ENCODE measurements at regions not wholly inside any gene's neighbourhood (a gene's known extent, or its start where the extent isn't known, plus 50 kb on each side); places are given as distances from the start of the nearest gene placed in this dataset.

DNA sequence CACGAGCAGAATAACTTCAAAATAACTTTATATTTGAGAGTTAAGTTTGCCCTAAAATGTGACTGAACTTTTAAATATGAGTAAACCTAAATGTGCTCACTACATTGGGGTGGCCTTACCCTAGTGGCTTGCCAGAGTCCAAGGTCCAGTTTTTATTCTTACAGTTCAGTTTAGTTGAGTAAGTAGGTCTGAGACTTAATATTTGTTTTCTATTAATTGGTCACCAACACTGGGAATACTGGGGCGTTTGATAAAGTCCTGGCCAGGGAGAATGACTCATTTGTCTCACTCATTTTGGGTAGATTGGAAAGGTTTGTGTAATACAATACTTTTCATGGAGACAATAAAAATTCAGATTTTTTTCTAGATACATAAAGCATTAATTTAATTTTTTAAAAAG is 127.8 kb upstream of the SPATA13 start:
- peaks cover 0 to 1% (median 0%) of the 10 kb centered on the region in 7 donors for H3K4me1 Mint-ChIP-seq
- H3K9me3 ChIP-seq (ENCODE audit: control insufficient read depth in 2 of 3, low read length in 3 of 3): no peaks in the 10 kb centered on the region
- no peaks in the 10 kb centered on the region for H3K27me3 ChIP-seq (ENCODE audit: control insufficient read depth in 2 of 2, insufficient read depth in 2 of 2, low read length in 2 of 2)
- ChIA-PET POLR2A (no interaction called here), CTCF (no interaction called here)
- intact Hi-C loops (cut with micrococcal nuclease): no loop called here
- no peak for DNase-seq
- H3K4me1 ChIP-seq (ENCODE audit: control insufficient read depth in 2 of 2, insufficient read depth in 2 of 2, low read length in 2 of 2): no peaks in the 10 kb centered on the region
- peaks cover 4 to 38% (median 21%) of the 10 kb centered on the region in 5 donors for H3K27me3 Mint-ChIP-seq
- no peak overlapping the region for H3K4me3 ChIP-seq (ENCODE audit: low read length)
- ATAC-seq: no peak
- peaks cover 0 to 2% (median 0%) of the 10 kb centered on the region in 5 donors for H3K36me3 Mint-ChIP-seq
- H3K36me3 ChIP-seq (ENCODE audit: control insufficient read depth in 2 of 3, insufficient read depth in 3 of 3, low read length in 3 of 3): no peaks in the 10 kb centered on the region
- no peak overlapping the region for H3K27ac ChIP-seq (ENCODE audit: low read depth, low read length)
- no peak overlapping the region for H3K4me3 Mint-ChIP-seq
- H3K27ac Mint-ChIP-seq: no peak overlapping the region
- peaks cover 0 to 4% (median 0%) of the 10 kb centered on the region in 11 donors for H3K9me3 Mint-ChIP-seq

DNA sequence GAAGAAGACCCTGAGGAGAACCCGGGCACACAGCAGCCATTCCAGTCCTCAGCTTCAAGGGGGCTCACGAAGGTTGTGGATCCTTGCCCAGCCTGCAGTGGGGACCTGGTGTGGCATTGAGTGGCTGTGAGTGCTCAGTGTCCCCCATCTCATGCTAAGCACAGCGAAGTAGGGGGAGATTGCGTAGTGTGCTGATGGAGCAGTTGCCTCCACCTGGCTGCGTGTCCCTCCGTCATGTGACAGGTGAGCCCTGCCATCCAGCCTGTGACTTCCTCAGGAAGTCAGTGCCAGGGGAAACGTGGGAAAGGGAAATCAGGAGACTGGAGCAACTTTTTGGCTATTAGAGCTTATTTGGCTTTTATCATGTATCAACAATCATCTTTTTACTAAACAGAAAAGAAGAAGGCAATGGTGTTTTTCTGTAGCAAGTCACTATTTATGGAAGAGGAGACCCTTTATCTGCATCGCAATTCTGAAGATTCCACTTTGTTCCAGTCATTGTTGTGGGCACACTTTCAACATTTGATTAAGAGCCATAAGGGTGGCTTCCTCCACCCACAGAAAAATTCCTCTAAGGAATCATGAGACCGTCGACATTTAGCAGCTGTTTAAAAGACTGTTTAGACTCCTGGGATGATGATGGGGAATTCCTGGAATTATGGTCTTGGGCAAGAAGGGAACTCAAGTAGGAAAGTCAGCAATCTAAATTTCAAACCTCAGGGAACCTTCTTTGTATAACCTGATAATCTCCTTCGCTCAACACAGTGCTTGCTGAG is 126.8 kb upstream of the SPATA13 start:
- H3K9me3 Mint-ChIP-seq: peaks cover 0 to 4% (median 0%) of the 10 kb centered on the region in 11 donors
- ChIA-PET CTCF (no interaction called here), POLR2A (no interaction called here)
- intact Hi-C loops (cut with micrococcal nuclease): no loop called here
- peaks cover 10 to 32% (median 21%) of the 10 kb centered on the region in 5 donors for H3K27me3 Mint-ChIP-seq
- no peaks in the 10 kb centered on the region for H3K4me1 ChIP-seq (ENCODE audit: control insufficient read depth in 2 of 2, insufficient read depth in 2 of 2, low read length in 2 of 2)
- H3K4me1 Mint-ChIP-seq: peaks cover 0 to 6% (median 0%) of the 10 kb centered on the region in 7 donors
- no peaks in the 10 kb centered on the region for H3K9me3 ChIP-seq (ENCODE audit: control insufficient read depth in 2 of 3, low read length in 3 of 3)
- H3K36me3 Mint-ChIP-seq: peaks cover 0 to 2% (median 0%) of the 10 kb centered on the region in 5 donors
- no peak overlapping the region for H3K27ac ChIP-seq (ENCODE audit: low read depth, low read length)
- no peaks in the 10 kb centered on the region for H3K27me3 ChIP-seq (ENCODE audit: control insufficient read depth in 2 of 2, insufficient read depth in 2 of 2, low read length in 2 of 2)
- ATAC-seq (no peak), DNase-seq (no peak)
- H3K27ac Mint-ChIP-seq: no peak overlapping the region
- H3K4me3 ChIP-seq (ENCODE audit: low read length): no peak overlapping the region
- H3K4me3 Mint-ChIP-seq: no peak overlapping the region
- H3K36me3 ChIP-seq (ENCODE audit: control insufficient read depth in 2 of 3, insufficient read depth in 3 of 3, low read length in 3 of 3): no peaks in the 10 kb centered on the region

DNA sequence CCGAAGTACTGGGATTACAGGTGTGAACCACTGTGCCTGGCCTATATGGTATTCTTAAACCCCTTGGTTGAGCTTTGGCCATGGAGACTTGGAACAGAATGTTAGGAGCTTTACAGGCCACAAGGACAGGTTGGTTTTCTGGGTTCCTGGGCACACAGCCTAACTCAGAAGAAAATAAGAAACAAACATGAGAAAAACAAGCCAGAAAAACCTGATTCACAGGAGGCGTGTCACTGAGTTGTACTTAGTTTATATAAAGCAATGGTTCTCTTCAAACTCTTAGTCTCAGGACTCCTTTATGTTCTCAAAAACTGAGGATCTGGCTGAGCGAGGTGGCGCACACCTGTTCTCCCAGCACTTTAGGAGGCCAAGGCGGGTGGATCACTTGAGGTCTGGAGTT is 125.1 kb upstream of the SPATA13 start:
- CTCF ChIA-PET: no interaction called here
- H3K36me3 Mint-ChIP-seq: no peaks in the 10 kb centered on the region
- intact Hi-C loops (cut with micrococcal nuclease): no loop called here
- no peak overlapping the region for H3K27ac Mint-ChIP-seq
- no peaks in the 10 kb centered on the region for H3K9me3 ChIP-seq (ENCODE audit: control insufficient read depth in 2 of 3, low read length in 3 of 3)
- no peak overlapping the region for H3K4me3 ChIP-seq (ENCODE audit: low read length)
- no peak for DNase-seq
- no peaks in the 10 kb centered on the region for H3K4me1 ChIP-seq (ENCODE audit: control insufficient read depth in 2 of 2, insufficient read depth in 2 of 2, low read length in 2 of 2)
- H3K27me3 Mint-ChIP-seq: peaks cover 10 to 24% (median 14%) of the 10 kb centered on the region in 5 donors
- no peaks in the 10 kb centered on the region for H3K36me3 ChIP-seq (ENCODE audit: control insufficient read depth in 2 of 3, insufficient read depth in 3 of 3, low read length in 3 of 3)
- no peak overlapping the region for H3K4me3 Mint-ChIP-seq
- H3K27me3 ChIP-seq (ENCODE audit: control insufficient read depth in 2 of 2, insufficient read depth in 2 of 2, low read length in 2 of 2): no peaks in the 10 kb centered on the region
- H3K27ac ChIP-seq (ENCODE audit: low read depth, low read length): no peak overlapping the region
- peaks cover 0 to 19% (median 0%) of the 10 kb centered on the region in 7 donors for H3K4me1 Mint-ChIP-seq
- POLR2A ChIA-PET: no interaction called here
- H3K9me3 Mint-ChIP-seq: no peaks in the 10 kb centered on the region
- ATAC-seq: no peak

DNA sequence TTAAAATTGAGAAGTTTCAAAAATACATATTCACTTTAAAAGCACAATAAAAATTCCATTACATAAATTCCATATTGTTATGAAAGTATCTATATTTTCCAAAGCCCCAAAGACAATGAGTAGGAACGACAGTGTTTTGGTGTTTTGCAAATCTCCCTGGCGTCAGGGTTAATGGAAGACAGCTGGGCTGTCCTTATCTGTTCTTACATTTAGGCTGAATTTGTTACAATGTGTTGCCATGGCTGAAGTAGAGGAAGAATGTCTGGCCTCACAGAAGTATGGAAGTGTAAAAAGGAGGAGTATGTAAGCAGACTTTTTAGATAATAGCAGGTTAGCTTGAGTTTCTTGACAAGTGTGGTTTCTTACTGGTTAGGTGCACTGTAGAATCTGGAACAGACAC is 124.4 kb upstream of the SPATA13 start:
- intact Hi-C loops (cut with micrococcal nuclease): no loop called here
- CTCF ChIA-PET: no interaction called here
- Histone ChIP-seq H3K9me3 (ENCODE audit: control insufficient read depth in 2 of 3, low read length in 3 of 3) (no peaks in the 10 kb centered on the region), H3K4me3 (ENCODE audit: low read length) (no peak overlapping the region), H3K36me3 (ENCODE audit: control insufficient read depth in 2 of 3, insufficient read depth in 3 of 3, low read length in 3 of 3) (no peaks in the 10 kb centered on the region), H3K4me1 (ENCODE audit: control insufficient read depth in 2 of 2, insufficient read depth in 2 of 2, low read length in 2 of 2) (no peaks in the 10 kb centered on the region), H3K27ac (ENCODE audit: low read depth, low read length) (no peak overlapping the region), H3K27me3 (ENCODE audit: control insufficient read depth in 2 of 2, insufficient read depth in 2 of 2, low read length in 2 of 2) (no peaks in the 10 kb centered on the region)
- Mint-ChIP-seq H3K36me3 (no peaks in the 10 kb centered on the region), H3K4me1 (peaks cover 0 to 19% (median 0%) of the 10 kb centered on the region in 7 donors), H3K27ac (no peak overlapping the region), H3K27me3 (peaks cover 7 to 23% (median 11%) of the 10 kb centered on the region in 5 donors), H3K4me3 (no peak overlapping the region), H3K9me3 (no peaks in the 10 kb centered on the region)
- POLR2A ChIA-PET: no interaction called here
- no peak for DNase-seq
- ATAC-seq: no peak

DNA sequence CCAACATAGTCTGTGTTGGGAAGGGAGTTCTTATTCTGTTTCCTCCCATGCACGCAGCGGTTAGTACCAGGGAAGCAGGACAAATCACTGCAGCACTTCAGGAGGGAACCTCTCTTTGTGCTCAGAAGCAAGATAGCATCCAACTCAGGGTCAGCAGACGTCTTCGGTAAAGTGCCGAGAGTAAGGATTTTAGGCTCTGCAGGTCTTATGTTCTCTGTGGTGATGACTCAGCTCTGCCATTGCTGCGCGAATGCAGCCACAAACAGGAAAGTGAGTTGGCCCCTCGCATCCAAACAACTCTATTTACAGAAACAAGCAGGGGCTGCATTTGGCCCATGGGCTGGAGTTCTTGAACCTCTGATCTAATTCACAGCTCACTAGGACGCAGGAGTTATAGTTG is 122.1 kb upstream of the SPATA13 start:
- H3K27ac Mint-ChIP-seq: peak overlapping the region in 1 of 9 donors; percentile 40
- DNase-seq (peak in 1 of 9 donors; percentile 45), ATAC-seq (no peak)
- ChIA-PET CTCF (interaction anchor here (0.7 kb wide), 1 partner anchor 636 kb away, joined by 3 read pairs; no protein-coding TSS in a partner anchor), POLR2A (no interaction called here)
- H3K9me3 Mint-ChIP-seq: no peaks in the 10 kb centered on the region
- H3K4me3 Mint-ChIP-seq: peak overlapping the region in 1 of 10 donors; percentile 62
- Histone ChIP-seq H3K4me1 (ENCODE audit: control insufficient read depth in 2 of 2, insufficient read depth in 2 of 2, low read length in 2 of 2) (no peaks in the 10 kb centered on the region), H3K9me3 (ENCODE audit: control insufficient read depth in 2 of 3, low read length in 3 of 3) (no peaks in the 10 kb centered on the region), H3K4me3 (ENCODE audit: low read length) (no peak overlapping the region), H3K36me3 (ENCODE audit: control insufficient read depth in 2 of 3, insufficient read depth in 3 of 3, low read length in 3 of 3) (no peaks in the 10 kb centered on the region), H3K27ac (ENCODE audit: low read depth, low read length) (no peak overlapping the region), H3K27me3 (ENCODE audit: control insufficient read depth in 2 of 2, insufficient read depth in 2 of 2, low read length in 2 of 2) (no peaks in the 10 kb centered on the region)
- no peaks in the 10 kb centered on the region for H3K36me3 Mint-ChIP-seq
- peaks cover 0 to 17% (median 8%) of the 10 kb centered on the region in 5 donors for H3K27me3 Mint-ChIP-seq
- peaks cover 0 to 20% (median 0%) of the 10 kb centered on the region in 7 donors for H3K4me1 Mint-ChIP-seq
- intact Hi-C loops (cut with micrococcal nuclease): no loop called here

DNA sequence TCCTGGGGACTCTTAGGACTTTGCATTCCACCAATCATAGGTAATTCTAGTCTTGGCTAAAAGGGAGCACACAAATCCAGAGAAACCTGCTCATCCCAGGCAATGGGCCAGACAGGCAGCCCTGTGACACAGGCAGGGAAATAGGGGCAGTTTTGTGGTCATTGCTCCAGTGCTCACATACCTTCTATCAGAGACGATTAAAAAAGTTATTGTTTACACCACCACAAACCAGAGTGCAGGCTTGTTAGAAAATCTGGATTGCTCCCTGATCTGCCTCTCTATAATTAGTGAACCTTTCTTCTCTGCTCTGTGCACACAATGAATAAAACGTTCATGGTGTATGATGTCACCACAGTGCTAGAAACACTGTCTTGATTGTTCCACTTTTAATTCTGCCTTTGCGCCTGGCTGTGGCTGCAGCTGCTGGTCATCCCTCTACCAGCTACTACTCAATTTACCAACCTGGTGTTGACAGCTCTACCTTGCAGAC is 121.6 kb upstream of the SPATA13 start:
- ChIA-PET POLR2A (no interaction called here), CTCF (interaction anchor here (0.6 kb wide), 1 partner anchor 239 kb away, joined by 3 read pairs; no protein-coding TSS in a partner anchor)
- H3K4me1 ChIP-seq (ENCODE audit: control insufficient read depth in 2 of 2, insufficient read depth in 2 of 2, low read length in 2 of 2): no peaks in the 10 kb centered on the region
- H3K9me3 ChIP-seq (ENCODE audit: control insufficient read depth in 2 of 3, low read length in 3 of 3): no peaks in the 10 kb centered on the region
- no peaks in the 10 kb centered on the region for H3K36me3 ChIP-seq (ENCODE audit: control insufficient read depth in 2 of 3, insufficient read depth in 3 of 3, low read length in 3 of 3)
- no peaks in the 10 kb centered on the region for H3K27me3 ChIP-seq (ENCODE audit: control insufficient read depth in 2 of 2, insufficient read depth in 2 of 2, low read length in 2 of 2)
- H3K27ac Mint-ChIP-seq: peak overlapping the region in 1 of 9 donors; percentile 40
- H3K36me3 Mint-ChIP-seq: no peaks in the 10 kb centered on the region
- no peak for DNase-seq
- H3K9me3 Mint-ChIP-seq: no peaks in the 10 kb centered on the region
- H3K27ac ChIP-seq (ENCODE audit: low read depth, low read length): no peak overlapping the region
- no peak for ATAC-seq
- H3K27me3 Mint-ChIP-seq: peaks cover 0 to 13% (median 6%) of the 10 kb centered on the region in 5 donors
- H3K4me3 Mint-ChIP-seq: peak overlapping the region in 1 of 10 donors; percentile 62
- no peak overlapping the region for H3K4me3 ChIP-seq (ENCODE audit: low read length)
- intact Hi-C loops (cut with micrococcal nuclease): no loop called here
- peaks cover 0 to 25% (median 0%) of the 10 kb centered on the region in 7 donors for H3K4me1 Mint-ChIP-seq
